Jurkat, Clone E6-1 (cell line): ENCODE measurements at regions not wholly inside any gene's neighbourhood (a gene's known extent, or its start where the extent isn't known, plus 50 kb on each side); places are given as distances from the start of the nearest gene placed in this dataset.
A peak's percentile ranks its signal among the peaks of the same experiment; 100 is the strongest.
"Not testable (repeated sequence)": the region's sequence is repeated elsewhere in the genome, so short reads cannot be mapped to it uniquely, and the experiment has no call there.

Source experiments
- DNase-seq: peaks from one replicate; pipeline ENCODE4 v3.0.0-alpha.2; 2011; ENCODE audit warnings: low read depth, low spot score
- H3K4me3 ChIP-seq: 2 replicates; pipeline ENCODE4 v1.5.1; 2011; ENCODE audit warnings: mild to moderate bottlenecking, low read length, control low read depth, moderate library complexity

DNA sequence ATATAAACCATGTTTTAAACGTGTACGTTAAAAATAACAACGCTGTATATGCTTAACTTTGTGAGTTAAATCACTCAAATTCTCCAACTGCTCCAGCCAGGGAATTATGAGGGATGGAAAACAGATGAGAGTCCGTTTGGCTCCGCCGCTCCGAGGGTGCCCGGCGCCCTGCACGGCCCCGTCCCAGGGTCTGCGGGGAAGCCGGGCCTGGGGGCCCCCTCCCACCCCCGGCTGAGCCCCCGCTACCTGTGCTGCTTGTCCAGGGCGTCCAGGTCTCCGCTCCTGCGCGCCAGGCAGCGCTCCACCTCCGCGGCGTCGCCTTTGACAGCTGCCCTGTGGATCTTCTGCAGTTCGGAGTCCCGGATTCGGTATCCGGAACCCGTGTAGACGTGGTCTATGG lies 415.5 kb downstream of the FOXD4L4 start:
- not testable (repeated sequence) for DNase-seq, H3K4me3 ChIP-seq

DNA sequence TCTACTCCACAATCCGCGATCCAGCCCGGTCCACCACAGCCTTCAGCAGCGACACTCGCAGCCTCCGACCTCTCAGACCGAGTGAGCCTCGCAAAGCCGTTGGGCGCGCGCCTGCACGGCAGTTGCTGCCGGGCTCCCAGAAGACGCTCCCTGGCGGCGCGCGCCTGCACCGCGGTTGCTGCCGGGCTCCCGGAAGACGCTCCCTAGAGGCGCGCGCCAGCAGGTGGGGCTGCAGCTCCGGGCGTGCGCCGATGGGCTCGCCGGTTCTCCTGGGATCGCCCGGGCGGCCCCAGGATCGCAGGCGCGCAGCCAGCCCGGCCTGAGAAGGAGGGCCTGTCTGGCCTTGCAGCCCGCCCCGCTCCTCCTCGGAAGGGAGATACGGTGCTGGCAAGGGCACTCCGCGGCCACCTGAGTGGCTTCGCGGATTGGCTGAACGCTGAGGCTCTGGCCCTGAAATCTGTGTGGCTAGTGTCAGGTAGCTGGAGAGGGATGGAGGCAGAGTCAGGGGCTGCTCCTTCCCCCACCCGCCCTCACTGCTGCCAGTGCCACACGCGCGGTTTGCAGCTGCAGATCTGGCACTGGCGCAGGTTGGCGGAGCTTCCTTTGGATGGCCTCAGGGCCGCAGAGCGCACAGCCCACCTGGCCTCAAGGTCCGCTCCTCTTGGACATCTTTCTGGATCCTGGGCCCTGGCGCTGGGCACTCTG lies 416.2 kb downstream of the FOXD4L4 start:
- peak; percentile 19 for DNase-seq
- H3K4me3 ChIP-seq: peak overlapping the region; percentile 39

DNA sequence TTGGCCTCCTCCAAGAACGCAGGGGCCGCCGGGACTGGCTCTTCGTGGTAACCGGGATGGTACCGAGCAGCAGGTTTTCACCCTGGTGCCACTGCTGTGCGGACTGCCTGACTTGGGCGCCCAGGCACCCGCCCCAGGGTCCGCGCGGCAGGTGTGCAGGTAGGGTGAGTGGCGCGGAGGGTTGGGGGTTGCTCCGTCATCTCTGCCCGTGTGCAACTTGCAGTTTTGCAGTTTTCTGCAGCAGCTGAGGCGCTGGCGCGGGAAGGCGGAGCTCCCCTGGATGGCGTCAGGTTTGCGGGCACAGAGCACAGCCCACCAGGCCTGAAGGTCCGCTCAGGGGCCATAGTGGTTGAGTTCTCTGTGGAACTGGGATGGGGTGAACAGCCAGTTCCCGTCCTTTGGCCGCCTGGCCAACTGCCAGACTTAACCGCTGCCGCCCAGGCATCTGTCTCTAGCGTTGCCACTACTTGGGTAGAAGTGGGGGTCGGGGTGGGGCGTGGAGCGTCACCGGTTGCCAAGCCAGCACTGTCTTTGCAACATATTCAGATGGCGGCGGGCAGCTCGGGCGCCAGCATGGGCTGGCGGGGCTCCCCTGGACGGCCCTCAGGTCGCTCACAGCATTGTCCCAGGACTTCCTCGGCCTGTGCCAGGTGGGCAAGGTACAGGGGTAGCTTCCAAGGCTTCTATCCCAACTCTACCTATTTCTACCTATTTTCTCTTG lies 417.2 kb downstream of the FOXD4L4 start:
- H3K4me3 ChIP-seq, DNase-seq: not testable (repeated sequence)

DNA sequence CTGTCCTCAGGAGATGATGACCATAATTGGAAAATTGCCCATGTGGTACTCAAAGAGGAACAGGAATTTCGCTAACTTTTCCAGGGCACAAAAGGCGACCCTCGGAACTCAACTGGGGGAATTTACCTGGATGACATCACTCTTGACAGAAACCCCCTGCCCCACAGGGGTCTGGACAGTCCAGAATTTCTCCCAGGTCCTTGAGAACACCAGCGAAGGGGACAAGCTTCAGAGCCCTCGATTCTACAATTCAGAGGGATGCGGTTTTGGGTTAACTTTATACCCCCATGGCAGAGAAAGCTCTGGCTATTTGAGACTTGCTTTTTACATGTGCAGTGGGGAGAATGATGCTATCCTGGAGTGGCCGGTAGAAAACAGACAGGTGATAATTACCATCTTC lies 445.4 kb downstream of the FOXD4L4 start:
- H3K4me3 ChIP-seq, DNase-seq: not testable (repeated sequence)

DNA sequence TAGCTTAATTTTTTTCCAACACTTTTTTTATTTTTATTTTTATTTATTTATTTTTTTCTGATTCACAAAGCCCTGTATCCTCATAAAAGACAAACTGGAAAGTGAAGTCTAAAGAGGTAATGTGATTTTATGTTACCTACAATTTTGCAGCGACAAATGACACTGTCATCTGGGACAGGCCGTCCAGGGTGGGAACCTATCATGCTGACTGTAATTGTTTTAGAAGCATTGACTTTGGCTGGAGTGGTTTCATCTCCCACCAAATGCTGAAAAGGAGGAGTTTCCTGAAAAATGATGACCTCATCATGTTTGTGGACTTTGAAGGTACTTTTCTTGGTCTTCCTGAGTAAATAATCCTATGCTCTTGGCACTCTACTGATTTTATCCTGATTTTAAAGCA lies 446.7 kb downstream of the FOXD4L4 start:
- DNase-seq, H3K4me3 ChIP-seq: not testable (repeated sequence)

DNA sequence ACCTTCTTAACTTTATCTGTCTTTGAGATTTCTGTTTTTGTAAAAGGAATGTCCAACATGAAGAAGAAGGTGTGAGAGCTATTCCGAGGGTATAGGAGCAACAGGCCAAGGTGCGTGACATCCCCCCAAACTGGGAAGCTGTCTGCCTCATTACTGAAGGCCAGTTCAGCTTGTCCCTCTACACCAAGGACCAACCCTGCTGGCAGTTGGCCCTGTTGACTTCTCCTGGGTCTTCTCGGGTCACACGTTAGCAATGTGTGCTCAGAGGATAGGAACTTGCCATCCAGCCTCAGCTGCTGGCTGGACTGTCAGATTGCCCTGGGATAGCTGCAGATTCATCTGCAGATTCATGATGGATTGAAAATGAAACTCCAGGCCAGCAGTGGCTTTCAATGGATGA lies 460.3 kb downstream of the FOXD4L4 start:
- DNase-seq, H3K4me3 ChIP-seq: not testable (repeated sequence)

DNA sequence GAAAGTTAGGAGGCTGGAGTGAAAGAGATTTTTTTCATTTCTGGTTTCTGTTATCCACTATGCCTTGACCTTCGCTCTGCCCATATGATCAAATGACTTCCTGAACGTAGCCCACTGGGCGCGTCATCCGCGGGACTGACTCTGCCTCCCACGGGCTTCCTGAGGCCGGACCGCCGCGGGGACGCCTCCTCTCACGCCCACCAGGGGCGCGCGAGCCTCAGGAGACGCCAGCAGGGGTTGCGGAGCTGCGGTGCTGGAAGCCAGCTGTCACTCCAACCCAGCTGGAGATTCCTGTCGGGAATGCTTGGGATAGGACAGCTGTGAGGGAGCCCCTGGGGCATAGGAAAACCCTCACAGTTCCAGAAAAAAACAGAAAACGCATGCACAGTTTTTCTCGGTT lies 461.5 kb downstream of the FOXD4L4 start:
- H3K4me3 ChIP-seq, DNase-seq: not testable (repeated sequence)

DNA sequence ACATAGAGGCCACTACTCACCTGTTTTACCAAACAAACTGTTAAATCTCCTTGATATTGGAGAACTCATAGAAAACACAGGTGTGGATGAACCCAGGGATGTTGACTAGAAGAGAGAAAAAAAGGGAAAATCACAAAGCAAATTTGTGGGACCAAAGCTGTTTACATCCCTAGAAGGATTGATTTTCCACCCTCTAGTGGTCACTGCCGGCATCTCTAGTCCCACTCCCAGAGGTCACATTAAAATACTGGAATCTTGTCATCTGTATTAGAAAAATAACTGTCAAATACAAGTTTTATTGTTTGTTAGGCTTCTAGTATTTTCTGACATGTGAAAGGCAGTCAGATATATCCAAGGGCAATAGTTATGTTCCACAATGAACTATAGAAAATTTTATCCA lies 469.7 kb downstream of the FOXD4L4 start:
- not testable (repeated sequence) for H3K4me3 ChIP-seq, DNase-seq

DNA sequence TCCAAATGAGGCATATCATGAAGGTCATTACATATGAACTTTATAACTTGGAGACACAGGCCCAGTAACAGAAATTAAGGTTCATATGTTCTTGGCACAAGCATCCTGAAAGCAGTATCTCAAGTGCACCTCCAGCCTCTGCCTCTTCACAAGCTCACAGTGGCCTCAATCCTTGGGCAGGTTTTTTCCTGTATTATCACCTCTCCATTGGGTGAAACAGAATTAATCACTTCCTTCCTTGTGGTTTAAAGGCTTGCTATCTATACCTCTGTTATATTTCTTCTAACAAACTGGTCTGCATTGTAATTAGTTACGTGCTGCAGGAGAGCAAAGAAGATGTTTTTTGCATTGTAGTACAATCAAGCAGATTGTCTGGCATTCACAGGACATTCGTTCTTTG lies 471.0 kb downstream of the FOXD4L4 start:
- DNase-seq, H3K4me3 ChIP-seq: not testable (repeated sequence)

DNA sequence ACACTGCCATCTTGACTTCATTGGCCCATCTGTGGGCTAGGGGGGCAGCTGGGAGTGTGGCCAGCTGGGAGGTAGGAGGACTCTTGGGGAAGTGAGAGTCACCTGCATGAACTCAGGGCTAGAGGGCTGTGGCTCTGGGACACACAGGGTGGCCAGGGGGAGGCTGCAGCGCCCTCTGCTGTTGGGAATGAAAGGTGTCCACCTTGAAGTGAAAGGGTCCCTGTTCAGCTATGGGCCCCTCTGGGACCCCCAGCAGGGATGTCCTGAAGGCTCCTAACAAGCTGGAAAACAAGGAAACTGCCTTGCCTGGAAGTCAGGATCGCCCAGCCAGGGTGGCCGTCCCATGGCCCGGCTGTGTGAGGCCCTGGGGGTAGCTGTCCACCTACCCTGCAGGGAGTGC lies 507.8 kb downstream of the FOXD4L4 start:
- not testable (repeated sequence) for DNase-seq, H3K4me3 ChIP-seq

DNA sequence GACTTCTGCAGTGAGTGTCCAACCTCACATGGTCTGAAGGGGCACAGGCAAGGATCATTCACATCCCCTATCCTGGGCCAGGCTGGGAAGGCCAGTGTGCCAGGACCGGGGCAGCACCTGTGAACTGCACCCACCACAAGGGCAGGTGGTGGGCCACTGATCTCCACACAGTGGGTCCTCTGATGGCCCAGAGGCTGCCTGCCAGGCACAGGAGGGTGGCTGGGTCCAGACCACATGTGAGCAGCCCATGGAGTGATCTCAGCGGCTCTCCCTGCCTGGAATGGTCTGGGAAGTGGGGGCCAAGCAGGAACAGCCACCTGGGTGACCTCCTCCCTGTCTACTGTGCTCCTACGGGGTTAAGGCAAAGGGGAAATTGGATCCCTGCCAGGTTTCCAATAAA lies 508.5 kb downstream of the FOXD4L4 start:
- H3K4me3 ChIP-seq, DNase-seq: not testable (repeated sequence)

DNA sequence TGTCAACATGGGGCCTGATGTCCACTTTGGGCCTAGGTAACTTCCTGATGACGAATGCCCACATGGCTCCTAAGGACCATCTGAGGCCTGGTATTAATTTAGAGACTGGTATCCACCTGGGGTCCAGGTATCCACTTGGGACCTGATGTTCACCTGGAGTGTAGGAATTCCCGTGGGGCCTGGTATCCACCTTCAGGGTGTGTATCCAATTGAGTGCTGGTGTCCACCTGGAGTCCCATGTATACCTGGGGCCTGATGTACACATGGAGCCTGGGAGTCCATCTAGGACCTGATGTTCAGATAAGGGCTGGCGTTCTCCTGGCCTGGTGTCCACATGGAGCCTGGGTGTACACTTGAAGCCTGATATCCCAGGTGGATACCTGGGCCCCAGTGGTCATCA lies 520.6 kb downstream of the FOXD4L4 start:
- H3K4me3 ChIP-seq, DNase-seq: not testable (repeated sequence)

DNA sequence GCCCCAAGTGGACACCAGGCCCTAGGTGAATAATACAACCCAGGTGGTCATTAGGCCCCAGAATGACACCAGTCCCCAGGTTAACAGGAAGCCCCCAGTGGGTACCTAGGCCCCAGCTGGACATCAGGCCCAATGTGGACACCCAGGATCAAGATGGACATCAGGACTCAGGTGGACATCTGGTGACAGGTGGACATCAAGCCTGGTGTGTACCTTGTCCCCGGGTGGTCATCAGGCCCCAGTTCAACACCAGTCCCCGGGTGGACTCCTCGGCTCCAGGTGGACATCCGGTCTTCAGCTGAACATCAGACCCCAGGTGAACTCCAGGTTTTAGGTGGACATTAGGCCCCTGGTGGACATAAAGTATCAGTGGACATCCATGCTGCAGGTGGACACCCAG lies 524.6 kb downstream of the FOXD4L4 start:
- not testable (repeated sequence) for H3K4me3 ChIP-seq, DNase-seq

DNA sequence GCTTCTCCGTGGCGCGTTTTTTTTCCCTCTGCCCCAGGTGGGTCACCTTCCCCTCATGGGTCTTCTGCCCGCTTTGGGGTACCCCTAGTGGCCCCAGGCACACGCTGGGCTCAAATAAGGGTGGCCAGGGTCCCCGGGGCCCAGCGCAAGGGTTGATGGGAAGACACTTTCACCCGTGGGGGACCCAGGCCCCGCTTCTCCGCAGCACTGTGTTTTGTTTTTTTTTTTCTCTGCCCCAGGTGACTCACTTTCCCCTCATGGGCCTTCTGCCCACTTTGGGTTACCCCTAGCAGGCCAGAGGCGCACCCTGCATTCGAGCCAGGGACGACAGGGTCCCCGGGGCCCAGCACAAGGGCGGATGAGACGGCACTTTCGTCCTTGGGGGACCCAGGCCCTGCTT lies 526.7 kb downstream of the FOXD4L4 start:
- DNase-seq, H3K4me3 ChIP-seq: not testable (repeated sequence)

DNA sequence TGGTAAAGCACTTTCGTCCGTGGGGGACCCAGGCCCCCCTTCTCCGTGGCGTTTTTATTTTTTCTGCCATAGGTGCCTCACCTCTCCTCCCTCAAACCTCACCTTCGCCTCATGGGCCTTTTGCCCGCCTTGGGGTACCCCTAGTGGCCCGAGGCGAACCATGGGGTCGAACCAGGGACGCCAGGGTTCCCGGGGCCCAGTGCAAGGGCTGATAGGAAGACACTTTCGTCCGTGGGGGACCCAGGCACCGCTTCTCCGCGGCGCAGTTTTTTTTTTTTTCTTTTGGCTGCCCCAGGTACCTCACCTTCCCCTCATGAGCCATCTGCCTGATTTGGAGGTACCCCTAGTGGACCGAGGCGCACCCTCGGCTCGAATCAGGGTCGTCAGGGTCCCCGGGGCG lies 527.8 kb downstream of the FOXD4L4 start:
- DNase-seq, H3K4me3 ChIP-seq: not testable (repeated sequence)

DNA sequence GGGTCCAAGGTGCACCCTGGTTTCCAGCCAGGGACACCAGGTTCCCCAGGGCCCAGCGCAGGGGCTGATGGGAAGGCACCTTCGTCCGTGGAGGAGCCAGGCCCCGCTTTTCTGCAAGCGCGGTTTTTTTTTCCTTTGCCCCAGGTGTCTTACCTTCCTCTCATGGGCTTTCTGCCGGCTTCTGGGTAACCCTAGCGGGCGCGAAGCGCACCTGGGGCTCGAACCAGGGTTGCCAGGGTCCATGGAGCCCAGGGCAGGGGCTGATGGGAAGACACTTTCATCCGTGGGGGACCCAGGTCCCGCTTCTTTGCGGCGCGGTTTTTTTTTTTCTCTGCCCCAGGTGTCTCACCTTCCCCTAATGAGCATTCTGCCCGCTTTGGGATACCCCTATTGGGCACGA lies 529.3 kb downstream of the FOXD4L4 start:
- H3K4me3 ChIP-seq: not testable (repeated sequence)

DNA sequence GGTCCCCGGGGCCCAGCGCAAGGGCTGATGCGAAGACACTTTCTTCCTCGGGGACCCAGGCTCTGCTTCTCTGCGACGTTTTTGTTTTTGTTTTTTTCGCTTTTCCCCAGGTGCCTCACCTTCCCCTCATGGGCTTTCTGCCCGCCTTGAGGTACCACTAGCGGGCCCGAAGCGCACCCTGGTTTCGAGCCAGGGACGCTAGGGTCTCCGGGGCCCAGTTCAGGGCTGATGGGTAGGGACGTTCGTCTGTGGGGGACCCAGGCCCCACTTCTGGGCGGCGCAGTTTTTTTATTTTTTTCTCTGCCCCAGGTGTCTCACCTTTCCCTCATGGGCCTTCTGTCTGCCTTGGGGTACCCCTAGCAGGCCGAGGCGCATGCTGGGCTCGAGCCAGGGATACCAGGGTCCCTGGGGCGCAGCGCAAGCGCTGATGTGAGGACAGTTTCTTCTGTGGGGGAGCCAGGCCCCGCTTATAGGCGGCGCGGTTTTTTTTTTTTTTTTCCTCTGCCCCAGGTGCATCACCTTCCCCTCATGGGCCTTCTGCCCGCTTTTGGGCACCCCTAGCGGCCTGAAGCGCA lies 530.0 kb downstream of the FOXD4L4 start:
- not testable (repeated sequence) for DNase-seq, H3K4me3 ChIP-seq

More for the DNA sequence above, 529.3 kb downstream of the FOXD4L4 start:
- DNase-seq: not testable (repeated sequence)

DNA sequence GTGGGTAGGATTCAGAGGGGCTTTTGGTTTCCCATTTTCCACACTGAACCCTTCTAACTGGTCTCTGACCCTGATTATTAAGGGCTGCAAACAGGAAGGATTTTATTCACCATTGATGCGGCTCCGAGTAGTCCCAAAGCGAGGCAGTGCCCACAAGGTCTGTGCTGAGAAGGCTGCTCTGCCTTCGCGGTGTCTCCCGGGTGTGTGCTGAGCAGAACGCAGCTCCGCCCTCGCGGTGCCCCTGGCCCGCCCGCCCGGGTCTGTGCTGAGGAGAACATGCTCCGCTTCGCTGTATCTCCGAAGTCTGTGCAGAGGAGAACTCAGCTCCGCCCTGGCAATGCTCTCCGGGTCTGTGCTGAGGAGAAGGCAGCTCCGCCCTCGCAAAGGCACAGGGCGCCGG lies 530.7 kb downstream of the FOXD4L4 start:
- not testable (repeated sequence) for DNase-seq, H3K4me3 ChIP-seq

DNA sequence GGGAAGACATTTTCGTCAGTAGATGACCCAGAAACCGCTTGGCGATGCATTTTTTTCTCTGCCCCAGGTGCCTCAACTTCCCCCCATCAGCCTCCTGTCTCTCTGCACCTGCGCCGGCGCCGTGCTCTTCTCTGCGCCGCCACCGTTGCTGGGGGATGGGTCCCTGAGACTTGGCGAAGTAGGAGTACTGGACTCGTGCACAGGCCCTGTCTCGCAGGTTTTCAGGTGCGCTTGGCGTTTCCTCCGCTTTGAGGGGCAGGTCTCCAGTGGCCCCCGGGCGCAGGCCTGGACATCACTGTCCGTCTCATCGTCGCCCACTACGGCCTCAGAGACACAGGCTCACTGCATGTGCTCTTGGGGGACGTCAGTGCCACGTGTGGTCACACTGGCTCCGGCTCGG lies 532.1 kb downstream of the FOXD4L4 start:
- not testable (repeated sequence) for DNase-seq, H3K4me3 ChIP-seq

DNA sequence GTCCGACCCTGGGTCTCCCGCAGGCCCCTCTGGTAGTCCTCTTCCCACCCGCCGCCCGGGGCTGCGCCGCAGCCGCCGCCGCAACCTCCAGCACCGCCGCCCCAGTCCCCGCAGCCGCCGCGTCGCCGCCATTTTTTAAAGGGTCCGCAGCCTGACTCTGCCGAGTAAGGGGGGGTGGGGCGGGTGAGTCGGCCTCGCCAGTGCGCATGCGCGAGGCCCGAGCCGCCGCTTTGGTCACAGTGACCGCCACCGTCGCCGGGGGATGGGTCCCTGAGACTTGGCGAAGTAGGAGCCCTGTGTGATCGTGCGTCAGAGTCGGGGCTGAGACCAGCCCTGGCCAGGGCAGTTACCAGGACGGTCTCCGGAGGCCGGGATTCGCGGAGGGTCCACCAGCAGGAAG lies 532.8 kb downstream of the FOXD4L4 start:
- DNase-seq: not testable (repeated sequence)
- H3K4me3 ChIP-seq: peak overlapping the region; percentile 43
